Caco-2 (cell line): ENCODE measurements at regions not wholly inside any gene's neighbourhood (a gene's known extent, or its start where the extent isn't known, plus 50 kb on each side); places are given as distances from the start of the nearest gene placed in this dataset.

Experiments used
- BruUV-seq: library from RNA; stranded (reverse); fragments of 400-500 nt; replicated peaks from 2 replicates; lab custom pipeline; 2021; lab: Mats Ljungman, UMichigan
- CTCF ChIA-PET: fragments of 300-600 bp; sonication (Branson Sonifier 250); formaldehyde crosslinking; loops from one replicate; lab custom pipeline; 2022; ENCODE audit warnings: antibody characterized with exemption; lab: Charles Lee
- POLR2A ChIA-PET: fragments of 300-600 bp; sonication (Branson Sonifier 250); formaldehyde crosslinking; loops from one replicate; lab custom pipeline; 2022; ENCODE audit warnings: antibody characterized with exemption; lab: Charles Lee
- DNase-seq, 2 experiments: peaks; one replicate each; pipeline versions ENCODE4 v3.0.0 to v3.0.0-alpha.2; 2020 to 2022
- H3K27me3 ChIP-seq: replicated peaks from 2 replicates; pipeline ENCODE4 v1.6.0; 2011; ENCODE audit warnings: low read length; ENCODE audit not compliant: control insufficient read depth, insufficient read depth
- H3K36me3 ChIP-seq: 2 replicates; pipeline ENCODE4 v1.5.1; 2011; ENCODE audit warnings: low read length; ENCODE audit not compliant: control insufficient read depth, insufficient read depth
- H3K4me1 ChIP-seq: fragments of 250-450 bp; sonication (Bioruptor Pico); 2 replicates; pipeline ENCODE4 v1.5.1; 2020; ENCODE audit warnings: mild to moderate bottlenecking
- H3K4me3 ChIP-seq: 2 replicates; pipeline ENCODE4 v1.5.1; 2011; ENCODE audit warnings: low read depth, mild to moderate bottlenecking, control low read depth, low read length
- H3K9me3 ChIP-seq: fragments of 250-450 bp; sonication (Bioruptor Pico); 2 replicates; pipeline ENCODE4 v1.5.1; 2020; ENCODE audit warnings: mild to moderate bottlenecking, moderate library complexity
- H3K27ac Mint-ChIP-seq: one replicate; pipeline ENCODE4 v1.8.0; 2022; ENCODE audit warnings: mixed read lengths; ENCODE audit not compliant: unreplicated experiment
- H3K27me3 Mint-ChIP-seq: one replicate; pipeline ENCODE4 v1.8.0; 2022; ENCODE audit warnings: mixed read lengths; ENCODE audit not compliant: insufficient read depth, unreplicated experiment
- H3K36me3 Mint-ChIP-seq: one replicate; pipeline ENCODE4 v1.8.0; 2022; ENCODE audit warnings: mild to moderate bottlenecking, mixed read lengths; ENCODE audit not compliant: insufficient read depth, unreplicated experiment
- H3K4me1 Mint-ChIP-seq: one replicate; pipeline ENCODE4 v1.8.0; 2022; ENCODE audit warnings: low read depth, mixed read lengths; ENCODE audit not compliant: unreplicated experiment
- H3K4me3 Mint-ChIP-seq: one replicate; pipeline ENCODE4 v1.8.0; 2022; ENCODE audit warnings: mild to moderate bottlenecking, moderate library complexity, mixed read lengths; ENCODE audit not compliant: unreplicated experiment
- H3K9me3 Mint-ChIP-seq: one replicate; pipeline ENCODE4 v1.8.0; 2022; ENCODE audit warnings: mixed read lengths; ENCODE audit not compliant: unreplicated experiment
- CTCF ChIP-seq, 2 experiments: fragments of 200-600 bp in 1 of 2; IDR thresholded peaks; 1 replicate in 1 of 2; 2 replicates in 1 of 2; pipeline versions ENCODE4 v1.5.1 to v1.8.0; 2011 to 2022; ENCODE audit warnings: antibody characterized with exemption in 1 of 2, control low read depth in 1 of 2, inconsistent platforms in 1 of 2, low read depth in 1 of 2, low read length in 1 of 2, mild to moderate bottlenecking in 1 of 2, moderate library complexity in 1 of 2; ENCODE audit not compliant: insufficient read depth in 1 of 2, severe bottlenecking in 1 of 2, unreplicated experiment in 1 of 2
- intact Hi-C: fragments of 100-400 bp; cut with micrococcal nuclease; formaldehyde crosslinking; loops from one replicate; pipeline ENCODE4 v1.10.0; 2022; ENCODE audit not compliant: unreplicated experiment

- Mint-ChIP-seq H3K9me3 (no peaks in the 10 kb centered on the region), H3K27me3 (peaks cover 15% of the 10 kb centered on the region), H3K4me1 (no peaks in the 10 kb centered on the region), H3K36me3 (no peaks in the 10 kb centered on the region), H3K4me3 (no peak overlapping the region), H3K27ac (no peak overlapping the region)
- no peaks in the 10 kb centered on the region for H3K4me1 ChIP-seq
- ChIA-PET POLR2A (no interaction called here), CTCF (interaction anchor here (0.7 kb wide), 1 partner anchor 134 kb away, joined by 4 read pairs; no protein-coding TSS in a partner anchor)
- no peaks in the 10 kb centered on the region for H3K36me3 ChIP-seq
- H3K9me3 ChIP-seq: no peaks in the 10 kb centered on the region
- H3K27me3 ChIP-seq: no peaks in the 10 kb centered on the region
- BruUV-seq: no TSS peak
- intact Hi-C loops: no loop called here
- DNase-seq: no peak
- no peak overlapping the region for H3K4me3 ChIP-seq
- TF ChIP-seq CTCF (IDR thresholded peaks at IDR 0.05; ENCODE audit: insufficient read depth in 1 of 2, low read depth in 1 of 2, low read length in 1 of 2, severe bottlenecking in 1 of 2, unreplicated experiment in 1 of 2): no peak
Measured at GRCh38 chr11:79894111-79894510, 453.3 kb upstream of the TENM4 start.

- H3K4me3 ChIP-seq: no peak overlapping the region
- DNase-seq: no peak
- no TSS peak for BruUV-seq
- H3K36me3 ChIP-seq: no peaks in the 10 kb centered on the region
- ChIA-PET POLR2A (no interaction called here), CTCF (no interaction called here)
- intact Hi-C loops: no loop called here
- Mint-ChIP-seq H3K9me3 (no peaks in the 10 kb centered on the region), H3K4me3 (no peak overlapping the region), H3K27me3 (peaks cover 18% of the 10 kb centered on the region), H3K36me3 (no peaks in the 10 kb centered on the region), H3K4me1 (no peaks in the 10 kb centered on the region), H3K27ac (no peak overlapping the region)
- H3K27me3 ChIP-seq: no peaks in the 10 kb centered on the region
- no peaks in the 10 kb centered on the region for H3K4me1 ChIP-seq
- no peaks in the 10 kb centered on the region for H3K9me3 ChIP-seq
- TF ChIP-seq CTCF (IDR thresholded peaks at IDR 0.05; ENCODE audit: insufficient read depth in 1 of 2, low read depth in 1 of 2, low read length in 1 of 2, severe bottlenecking in 1 of 2, unreplicated experiment in 1 of 2): no peak
Measured at GRCh38 chr11:79890272-79890671, 449.4 kb upstream of the TENM4 start.

- H3K4me3 ChIP-seq: no peak overlapping the region
- peaks cover 20% of the 10 kb centered on the region for H3K9me3 Mint-ChIP-seq
- no peaks in the 10 kb centered on the region for H3K9me3 ChIP-seq
- H3K27ac Mint-ChIP-seq: no peak overlapping the region
- no peak for DNase-seq
- peaks cover 10% of the 10 kb centered on the region for H3K27me3 Mint-ChIP-seq
- H3K4me3 Mint-ChIP-seq: no peak overlapping the region
- no peak for TF ChIP-seq CTCF (IDR thresholded peaks at IDR 0.05; ENCODE audit: insufficient read depth in 1 of 2, low read depth in 1 of 2, low read length in 1 of 2, severe bottlenecking in 1 of 2, unreplicated experiment in 1 of 2)
- no TSS peak for BruUV-seq
- H3K36me3 ChIP-seq: no peaks in the 10 kb centered on the region
- intact Hi-C loops: no loop called here
- H3K4me1 ChIP-seq: no peaks in the 10 kb centered on the region
- no peaks in the 10 kb centered on the region for H3K27me3 ChIP-seq
- H3K36me3 Mint-ChIP-seq: no peaks in the 10 kb centered on the region
- ChIA-PET POLR2A (no interaction called here), CTCF (no interaction called here)
- no peaks in the 10 kb centered on the region for H3K4me1 Mint-ChIP-seq
Measured at GRCh38 chr11:79864882-79865281, 424.1 kb upstream of the TENM4 start.
